GM18511 (cell line): ENCODE measurements at regions not wholly inside any gene's neighbourhood (a gene's known extent, or its start where the extent isn't known, plus 50 kb on each side); places are given as distances from the start of the nearest gene placed in this dataset.
"Not testable (repeated sequence)": the region's sequence is repeated elsewhere in the genome, so short reads cannot be mapped to it uniquely, and the experiment has no call there.

Source experiments
- ATAC-seq: cut with Tn5 transposase; IDR thresholded peaks from one replicate; pipeline ENCODE4 v1.9.1; 2021; ENCODE audit warnings: mild to moderate bottlenecking, moderate library complexity; ENCODE audit not compliant: unreplicated experiment

DNA sequence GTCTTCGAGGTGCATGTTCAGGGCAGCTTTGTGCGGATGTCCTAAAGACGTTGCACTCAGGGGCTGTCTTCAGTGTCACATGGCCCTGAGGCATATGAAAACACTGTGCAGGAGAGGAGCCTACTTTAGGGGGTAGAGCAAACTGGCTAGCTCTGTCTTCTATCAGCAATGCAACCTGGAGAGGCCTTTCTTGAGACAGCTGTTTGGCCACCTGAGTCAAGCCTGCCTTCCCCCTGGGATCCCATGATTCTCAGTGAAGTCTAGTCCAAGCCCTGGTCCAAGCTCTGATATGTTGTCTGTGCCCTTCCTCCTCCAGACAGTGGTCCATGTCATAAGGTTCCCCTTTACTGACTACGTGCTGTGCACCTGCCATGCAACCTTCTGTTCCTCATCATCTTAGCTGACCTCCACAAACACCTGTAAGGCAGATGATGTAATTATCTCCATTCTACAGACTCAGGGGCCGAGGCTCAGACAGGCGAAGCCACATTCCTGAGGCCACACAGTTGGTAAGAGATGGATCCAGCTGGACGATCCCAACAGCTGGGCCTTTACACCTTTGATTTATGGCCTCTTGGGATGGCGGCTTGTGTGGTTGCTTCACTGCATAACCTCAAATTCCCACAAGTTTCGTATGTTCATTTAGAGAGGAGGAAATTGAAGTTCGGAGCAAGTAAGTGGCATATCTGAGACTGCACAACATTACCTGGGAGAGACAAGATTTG is 109.9 kb downstream of the COPS8 start:
- ATAC-seq = no peak

DNA sequence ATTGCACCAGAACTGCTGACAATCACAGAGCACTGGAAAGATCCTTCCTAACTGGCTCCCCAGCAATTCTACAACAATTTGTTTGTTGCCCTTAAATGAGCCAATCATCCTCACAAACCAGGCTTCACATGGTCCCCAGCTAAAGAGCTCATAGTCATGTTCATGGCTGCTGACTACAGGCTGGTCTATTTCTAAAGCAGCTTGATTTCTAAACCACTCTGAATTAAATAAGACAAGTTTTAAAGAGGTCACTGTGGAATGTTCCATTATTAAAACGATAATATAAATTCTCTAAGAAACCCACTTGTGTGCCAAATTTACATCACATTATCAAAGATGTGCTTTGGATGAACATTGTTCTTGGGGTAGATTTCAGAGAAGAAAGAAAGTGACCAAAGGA is 110.7 kb downstream of the COPS8 start:
- ATAC-seq = no peak

DNA sequence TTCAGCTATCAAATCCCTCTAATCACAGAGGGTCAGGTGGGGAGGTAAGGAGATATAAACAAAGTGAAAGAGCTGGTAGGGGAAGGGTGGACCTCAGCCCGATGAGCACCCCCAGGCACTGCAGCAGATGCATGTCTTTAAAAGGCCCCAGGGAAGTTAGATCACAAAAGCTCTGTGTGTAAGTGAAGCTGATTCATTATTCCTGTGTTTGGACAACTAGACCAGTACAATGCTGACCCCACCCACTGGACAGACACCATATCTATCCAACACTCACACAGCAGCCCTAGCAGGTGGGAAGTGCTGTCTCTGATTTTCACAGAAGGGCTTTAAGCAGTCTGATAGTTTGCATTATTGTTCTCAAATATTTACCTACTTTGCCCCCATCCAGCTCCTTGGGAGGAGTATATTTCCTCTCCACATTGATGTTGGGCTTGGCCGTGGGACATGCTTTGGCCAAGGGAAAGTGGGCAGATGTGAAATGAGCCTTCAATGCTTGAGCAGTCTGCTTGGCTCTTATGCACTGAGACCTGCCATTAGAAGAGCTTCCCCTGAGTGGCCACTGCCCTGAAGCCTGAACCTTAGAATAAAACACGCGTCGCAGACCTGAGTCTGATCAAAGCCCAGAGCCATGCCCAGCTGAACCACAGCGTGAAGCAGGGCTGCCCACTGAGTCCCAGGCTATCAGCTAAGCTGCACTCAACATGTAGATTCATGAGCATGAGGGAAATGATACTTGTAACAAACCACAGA is 111.4 kb downstream of the COPS8 start:
- ATAC-seq = no peak

- no peak for ATAC-seq
Measured at GRCh38 chr2:237198164-237198855, 112.6 kb downstream of the COPS8 start.

DNA sequence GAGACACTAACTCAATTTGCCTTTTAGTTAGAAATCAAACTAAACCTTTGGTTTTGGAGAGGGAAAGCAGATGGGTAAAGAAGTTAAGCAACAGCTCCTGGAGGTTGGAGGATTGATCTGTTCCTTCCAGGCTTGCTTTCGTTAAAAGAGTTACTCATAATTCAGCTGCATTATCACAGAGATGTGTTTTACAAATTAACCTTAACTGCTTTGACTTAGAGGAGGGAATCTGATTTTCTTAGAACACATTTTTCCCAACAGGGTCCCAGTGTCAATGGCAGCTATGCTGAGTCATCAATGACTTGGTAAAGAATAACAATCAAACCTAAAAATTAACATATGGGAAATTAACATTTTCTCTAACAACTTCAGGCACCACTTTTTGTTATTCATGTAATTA is 113.4 kb downstream of the COPS8 start:
- ATAC-seq = no peak

DNA sequence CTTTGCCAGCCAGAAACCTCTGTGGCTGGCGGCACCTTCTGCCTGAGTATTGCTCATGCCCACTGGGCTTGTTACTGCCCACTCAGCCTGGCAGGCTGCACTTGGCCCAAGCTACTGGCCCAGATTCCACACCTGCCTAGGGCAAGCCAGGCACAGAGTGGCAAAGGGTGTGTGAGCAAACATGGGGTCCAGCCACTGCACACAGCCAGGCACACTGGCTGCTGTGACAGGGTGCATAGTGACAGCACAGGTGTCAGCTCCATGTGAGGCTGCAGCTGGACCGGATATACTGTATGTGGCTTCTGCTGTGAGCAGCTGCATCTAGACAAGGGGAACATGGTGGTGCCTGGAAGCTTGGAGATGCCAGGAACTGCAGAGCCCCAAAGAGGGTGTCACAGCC is 113.9 kb downstream of the COPS8 start:
- no peak for ATAC-seq

GRCh38 chr2:237200462-237200861 is 114.8 kb downstream of the COPS8 start:
- no peak for ATAC-seq

GRCh38 chr2:237201461-237202287 is 116.0 kb downstream of the COPS8 start:
- ATAC-seq = no peak

DNA sequence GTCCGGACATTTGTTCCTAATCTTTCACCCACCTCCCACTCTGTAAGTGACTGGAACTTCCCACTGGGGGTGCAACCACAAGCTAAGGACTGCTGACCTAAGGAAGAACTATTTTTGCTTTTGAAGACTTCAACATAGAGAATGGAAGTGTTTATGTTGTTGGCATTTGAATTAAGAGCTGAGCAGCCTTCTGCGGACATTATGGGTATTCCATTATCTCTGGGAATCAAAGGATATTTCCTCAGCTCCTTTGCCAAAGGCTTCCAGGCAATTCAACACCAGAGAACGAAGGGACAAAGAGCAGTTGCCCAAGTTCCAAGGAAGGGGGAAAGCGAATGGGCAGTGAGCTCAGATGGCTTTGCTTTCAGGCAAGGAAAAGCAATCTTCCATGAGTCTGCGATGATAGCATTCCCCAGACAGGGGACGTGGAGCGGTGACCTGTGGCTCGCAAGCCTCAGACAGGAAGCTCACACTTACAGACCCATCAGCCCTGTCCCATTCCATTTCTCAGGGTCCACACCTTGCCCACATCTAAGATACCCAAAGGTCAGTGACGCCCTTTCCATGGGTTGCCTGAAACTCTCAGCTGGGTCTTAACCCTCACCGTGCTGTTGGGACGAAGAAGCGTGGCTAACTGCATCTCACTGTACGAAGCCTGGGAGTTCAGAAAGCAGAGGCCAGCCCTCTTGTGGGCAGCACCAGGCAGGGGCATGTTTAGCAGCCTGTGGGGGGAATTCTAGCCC is 116.8 kb downstream of the COPS8 start:
- ATAC-seq = no peak

DNA sequence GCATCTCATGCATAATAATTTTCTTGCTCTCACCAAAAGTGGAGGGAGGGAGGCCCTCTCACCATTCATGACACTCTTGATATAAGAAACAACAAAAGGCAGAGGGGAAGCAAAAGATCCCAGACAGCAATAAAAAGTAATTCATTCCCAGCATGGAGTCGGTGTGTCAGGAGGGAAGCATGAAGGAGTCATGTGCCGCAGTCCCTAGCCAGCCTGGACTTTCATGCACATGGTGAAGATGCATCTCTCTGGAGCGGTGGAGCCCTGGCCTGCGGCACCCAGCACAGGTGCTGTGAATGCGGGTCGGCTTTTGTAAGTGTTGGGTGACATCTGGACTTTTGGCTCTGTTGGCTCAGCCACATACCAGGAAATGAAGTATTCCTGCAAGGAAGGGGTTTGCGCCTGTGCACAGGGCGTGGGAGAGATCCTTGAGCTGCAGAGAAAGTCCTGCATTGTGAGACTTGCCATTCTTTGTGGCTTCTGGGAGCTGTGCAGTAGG is 119.4 kb downstream of the COPS8 start:
- no peak for ATAC-seq

- no peak for ATAC-seq
Measured at GRCh38 chr2:237205561-237205971, 119.9 kb downstream of the COPS8 start.

DNA sequence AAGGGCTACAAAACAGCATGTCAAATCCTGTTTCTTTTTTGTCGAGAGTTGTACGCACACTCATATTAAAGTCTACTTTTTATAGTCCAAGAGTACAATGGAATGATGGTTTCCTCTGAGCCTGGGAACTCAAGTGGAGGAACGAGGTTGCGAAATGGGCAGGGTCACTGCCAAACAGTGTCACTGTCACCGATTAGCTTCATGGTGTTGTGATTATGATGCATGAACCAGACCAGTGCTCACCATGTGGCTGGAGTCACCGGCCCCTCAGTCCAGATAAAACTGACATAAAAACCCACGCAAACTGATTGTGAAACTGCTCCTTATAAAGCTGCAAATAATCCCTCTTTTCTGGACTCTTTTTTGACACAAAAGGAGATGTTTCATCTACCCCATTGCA is 122.0 kb downstream of the COPS8 start:
- no peak for ATAC-seq

DNA sequence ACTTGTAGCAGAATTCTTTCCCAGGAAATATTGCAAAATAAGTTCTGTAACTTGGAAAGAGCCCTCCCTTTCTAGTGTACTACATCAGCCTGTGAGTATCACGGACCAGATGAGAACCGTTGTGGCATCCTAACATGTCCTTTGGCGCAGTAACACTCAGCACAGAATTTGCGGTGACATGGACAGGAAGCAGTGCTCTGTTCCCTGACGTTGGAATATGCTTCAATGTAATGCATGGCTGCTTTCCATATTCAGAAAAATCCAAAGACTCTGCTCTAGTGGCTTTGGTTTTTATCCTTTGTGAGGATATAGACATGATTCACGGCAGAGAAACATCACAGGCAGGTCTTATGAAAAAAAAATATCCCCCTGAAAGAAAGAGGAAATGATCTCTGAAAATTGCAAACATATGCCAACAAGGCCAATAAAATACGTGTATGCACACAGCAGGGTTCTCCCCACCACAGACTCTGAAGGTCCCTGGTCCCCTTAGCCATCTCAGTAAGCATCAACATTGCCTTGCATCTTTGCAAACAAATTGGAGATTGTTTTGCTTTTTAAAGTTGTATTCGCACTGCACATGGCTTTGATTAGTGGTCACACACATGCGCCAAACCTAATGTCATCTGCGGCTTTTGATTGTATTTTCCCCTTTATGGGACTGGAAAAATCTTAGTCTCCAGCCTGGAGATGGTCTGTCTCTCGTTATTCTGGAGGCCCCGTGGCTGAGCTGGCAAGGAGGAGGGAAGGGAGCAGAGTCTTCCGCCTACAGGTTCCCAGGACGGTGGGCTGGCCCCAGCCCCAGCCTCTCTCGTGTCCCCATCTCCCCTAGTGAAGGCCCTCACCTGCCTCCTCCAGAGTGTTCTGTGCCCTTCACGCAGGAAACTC is 122.9 kb downstream of the COPS8 start:
- ATAC-seq = no peak

- ATAC-seq = no peak
Measured at GRCh38 chr2:237209885-237210284, 124.2 kb downstream of the COPS8 start.

DNA sequence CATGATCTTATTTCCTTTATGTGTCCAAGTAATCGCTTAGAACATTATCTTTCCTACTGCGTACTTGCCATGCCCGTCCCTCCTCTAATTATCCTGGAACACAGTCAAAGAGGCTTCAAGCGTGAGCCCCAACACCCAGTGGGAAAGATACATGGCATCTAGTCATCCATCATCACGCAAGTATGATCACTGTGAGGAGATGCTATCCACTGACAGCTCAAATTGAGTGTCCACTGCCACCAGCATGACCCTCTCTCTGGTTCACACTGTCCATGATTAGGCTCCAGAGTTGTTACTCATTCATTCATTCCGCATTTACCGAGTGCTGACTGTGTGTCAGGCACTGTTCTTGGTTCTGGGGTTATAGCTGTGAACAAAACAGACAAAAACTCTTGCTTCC is 124.6 kb downstream of the COPS8 start:
- ATAC-seq = no peak

DNA sequence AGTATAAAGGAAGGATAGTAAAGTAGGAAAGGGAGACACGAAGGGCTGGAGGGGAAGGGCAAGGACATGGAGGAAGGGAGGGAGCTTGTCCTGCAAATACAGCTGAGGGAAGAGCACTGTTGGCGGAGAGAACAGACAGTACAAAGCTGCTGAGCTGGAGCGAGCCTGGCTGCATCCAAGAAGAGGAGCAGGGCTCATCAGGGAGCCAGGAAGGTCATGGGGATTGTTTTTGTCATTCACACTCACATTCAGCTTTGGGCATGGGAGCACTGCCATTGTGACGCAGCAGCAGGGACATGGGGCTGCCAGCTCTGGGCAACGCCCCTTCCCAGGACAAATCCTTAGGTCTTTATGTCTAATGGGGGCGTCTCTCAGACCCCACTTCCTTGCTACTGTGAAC is 125.1 kb downstream of the COPS8 start:
- no peak for ATAC-seq

DNA sequence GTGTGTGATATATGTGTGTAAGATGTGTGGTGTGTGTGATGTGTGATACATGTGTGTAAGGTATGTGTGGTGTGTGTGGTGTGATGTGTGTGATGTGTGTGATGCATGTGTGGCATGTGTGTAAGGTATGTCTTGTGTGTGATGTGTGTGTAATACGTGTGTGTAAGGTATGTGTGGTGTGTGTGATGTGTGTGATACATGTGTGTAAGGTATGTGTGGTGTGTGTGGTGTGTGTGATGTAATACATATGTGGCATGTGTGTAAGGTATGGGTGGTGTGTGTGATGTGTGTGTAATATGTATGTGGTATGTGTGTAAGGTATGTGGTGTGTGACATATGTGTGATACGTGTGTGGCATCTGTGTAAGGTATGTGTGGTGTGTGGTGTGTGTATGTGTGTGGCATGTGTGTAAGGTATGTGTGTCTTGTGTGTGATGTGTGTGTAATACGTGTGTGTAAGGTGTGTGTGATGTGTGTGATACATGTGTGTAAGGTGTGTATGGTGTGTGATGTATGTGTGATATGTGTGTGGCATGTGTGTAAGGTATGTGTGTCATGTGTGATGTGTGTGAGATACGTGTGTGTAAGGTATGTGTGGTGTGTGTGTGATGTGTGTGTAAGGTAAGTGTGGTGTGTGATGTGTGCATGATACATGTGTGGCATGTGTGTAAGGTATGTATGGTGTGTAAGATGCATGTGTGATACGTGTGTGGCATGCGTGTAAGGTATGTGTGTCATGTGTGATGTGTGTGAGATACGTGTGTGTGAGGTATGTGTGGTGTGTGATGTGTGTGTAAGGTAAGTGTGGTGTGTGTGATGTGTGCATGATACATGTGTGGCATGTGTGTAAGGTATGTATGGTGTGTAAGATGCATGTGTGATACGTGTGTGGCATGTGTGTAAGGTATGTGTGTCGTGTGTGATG is 126.9 kb downstream of the COPS8 start:
- ATAC-seq = not testable (repeated sequence)
